ENCODE measurements at regions not wholly inside any gene's neighbourhood (a gene's known extent, or its start where the extent isn't known, plus 50 kb on each side); places are given as distances from the start of the nearest gene placed in this dataset.

DNA sequence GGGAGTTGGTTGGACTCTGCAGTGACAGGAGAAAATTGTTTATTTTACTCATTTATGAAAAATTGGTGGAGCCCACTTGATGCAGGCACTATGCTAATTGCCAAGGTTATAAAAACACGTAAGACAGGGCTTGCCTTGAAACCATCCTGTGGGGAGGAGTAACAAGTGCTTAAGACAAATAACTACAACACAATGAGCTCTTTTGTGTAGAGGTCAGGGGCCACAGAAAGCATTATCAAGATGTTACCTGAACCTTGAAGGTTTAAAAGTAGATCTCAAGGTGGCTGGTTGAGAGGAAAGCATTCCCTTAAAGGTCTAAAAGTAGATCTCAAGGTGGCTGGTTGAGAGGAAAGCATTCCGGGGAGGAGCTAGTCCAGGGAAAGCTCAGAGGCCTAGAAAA is 381.8 kb upstream of the POU3F3 start:
- TF ChIP-seq, protein P1, sequence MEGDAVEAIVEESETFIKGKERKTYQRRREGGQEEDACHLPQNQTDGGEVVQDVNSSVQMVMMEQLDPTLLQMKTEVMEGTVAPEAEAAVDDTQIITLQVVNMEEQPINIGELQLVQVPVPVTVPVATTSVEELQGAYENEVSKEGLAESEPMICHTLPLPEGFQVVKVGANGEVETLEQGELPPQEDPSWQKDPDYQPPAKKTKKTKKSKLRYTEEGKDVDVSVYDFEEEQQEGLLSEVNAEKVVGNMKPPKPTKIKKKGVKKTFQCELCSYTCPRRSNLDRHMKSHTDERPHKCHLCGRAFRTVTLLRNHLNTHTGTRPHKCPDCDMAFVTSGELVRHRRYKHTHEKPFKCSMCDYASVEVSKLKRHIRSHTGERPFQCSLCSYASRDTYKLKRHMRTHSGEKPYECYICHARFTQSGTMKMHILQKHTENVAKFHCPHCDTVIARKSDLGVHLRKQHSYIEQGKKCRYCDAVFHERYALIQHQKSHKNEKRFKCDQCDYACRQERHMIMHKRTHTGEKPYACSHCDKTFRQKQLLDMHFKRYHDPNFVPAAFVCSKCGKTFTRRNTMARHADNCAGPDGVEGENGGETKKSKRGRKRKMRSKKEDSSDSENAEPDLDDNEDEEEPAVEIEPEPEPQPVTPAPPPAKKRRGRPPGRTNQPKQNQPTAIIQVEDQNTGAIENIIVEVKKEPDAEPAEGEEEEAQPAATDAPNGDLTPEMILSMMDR (IDR thresholded peaks at IDR 0.05) = no peak
- TF ChIP-seq POLR2A (IDR thresholded peaks at IDR 0.05) = no peak

Data from lower leg skin (tissue), 3 donors.